ENCODE measurements at regions not wholly inside any gene's neighbourhood (a gene's known extent, or its start where the extent isn't known, plus 50 kb on each side); places are given as distances from the start of the nearest gene placed in this dataset.

DNA sequence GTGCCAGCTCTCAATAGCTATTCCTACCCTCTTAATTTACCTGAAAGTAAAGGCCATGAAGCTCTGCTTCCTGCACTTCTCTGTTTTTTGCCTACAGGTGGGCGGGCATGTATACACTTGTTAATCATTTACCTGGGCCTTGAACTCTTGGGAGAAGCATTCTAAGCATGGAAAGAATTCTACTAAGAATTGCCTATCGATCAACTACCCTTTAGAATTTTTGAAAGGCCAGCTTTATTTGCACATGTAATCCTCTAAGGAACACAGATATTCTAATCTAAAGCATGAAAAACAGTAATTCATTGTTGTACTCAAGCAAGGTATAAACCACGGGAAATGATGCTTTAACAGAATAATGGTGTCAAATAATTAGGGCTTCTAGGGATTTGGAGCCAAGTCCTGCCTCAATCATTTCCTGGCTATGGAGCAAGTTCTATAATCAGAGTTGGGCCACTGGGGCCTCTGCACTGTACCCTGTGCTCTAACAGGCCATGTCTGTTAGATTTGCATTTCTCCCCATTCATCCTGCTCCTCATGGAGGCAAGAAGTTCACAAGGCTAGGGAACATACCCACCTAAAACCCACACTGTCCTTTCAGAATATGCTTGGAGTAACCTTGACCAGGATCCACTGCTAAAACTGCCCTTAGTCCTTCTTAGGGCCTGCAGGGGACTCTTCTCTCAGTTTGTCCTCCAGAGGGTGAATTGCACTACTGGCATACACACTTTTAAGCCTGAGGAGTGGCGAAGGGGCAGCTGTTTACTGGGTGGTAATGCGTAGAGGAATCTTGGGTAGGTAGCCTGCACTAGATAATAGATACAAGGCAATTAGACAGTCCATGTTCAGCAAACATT, 276.4 kb upstream of the JAG1 start:
- TF ChIP-seq, protein P1, sequence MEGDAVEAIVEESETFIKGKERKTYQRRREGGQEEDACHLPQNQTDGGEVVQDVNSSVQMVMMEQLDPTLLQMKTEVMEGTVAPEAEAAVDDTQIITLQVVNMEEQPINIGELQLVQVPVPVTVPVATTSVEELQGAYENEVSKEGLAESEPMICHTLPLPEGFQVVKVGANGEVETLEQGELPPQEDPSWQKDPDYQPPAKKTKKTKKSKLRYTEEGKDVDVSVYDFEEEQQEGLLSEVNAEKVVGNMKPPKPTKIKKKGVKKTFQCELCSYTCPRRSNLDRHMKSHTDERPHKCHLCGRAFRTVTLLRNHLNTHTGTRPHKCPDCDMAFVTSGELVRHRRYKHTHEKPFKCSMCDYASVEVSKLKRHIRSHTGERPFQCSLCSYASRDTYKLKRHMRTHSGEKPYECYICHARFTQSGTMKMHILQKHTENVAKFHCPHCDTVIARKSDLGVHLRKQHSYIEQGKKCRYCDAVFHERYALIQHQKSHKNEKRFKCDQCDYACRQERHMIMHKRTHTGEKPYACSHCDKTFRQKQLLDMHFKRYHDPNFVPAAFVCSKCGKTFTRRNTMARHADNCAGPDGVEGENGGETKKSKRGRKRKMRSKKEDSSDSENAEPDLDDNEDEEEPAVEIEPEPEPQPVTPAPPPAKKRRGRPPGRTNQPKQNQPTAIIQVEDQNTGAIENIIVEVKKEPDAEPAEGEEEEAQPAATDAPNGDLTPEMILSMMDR (IDR thresholded peaks at IDR 0.05): no peak
- TF ChIP-seq POLR2A (IDR thresholded peaks at IDR 0.05): no peak

Measured in lower leg skin (tissue), 3 donors.